PC-3 (cell line): ENCODE measurements at regions not wholly inside any gene's neighbourhood (a gene's known extent, or its start where the extent isn't known, plus 50 kb on each side); places are given as distances from the start of the nearest gene placed in this dataset.

ENCODE experiments used
- ATAC-seq: fragments of 200-7000 bp; cut with Tn5 transposase; 2 replicates; pipeline ENCODE4 v1.9.1; 2020; ENCODE audit warnings: mild to moderate bottlenecking, moderate library complexity
- BruUV-seq: library from RNA; stranded (reverse); fragments of 400-500 nt; replicated peaks from 2 replicates; lab custom pipeline; 2021; lab: Mats Ljungman, UMichigan
- CTCF ChIA-PET: fragments of 300-600 bp; sonication (Branson Sonifier 250); formaldehyde crosslinking; loops from one replicate; lab custom pipeline; 2022; ENCODE audit warnings: antibody characterized with exemption; lab: Charles Lee
- POLR2A ChIA-PET: fragments of 300-600 bp; sonication (Branson Sonifier 250); formaldehyde crosslinking; loops from one replicate; lab custom pipeline; 2022; ENCODE audit warnings: antibody characterized with exemption; ENCODE audit not compliant: unreplicated experiment; lab: Charles Lee
- DNase-seq: peaks from one replicate; pipeline ENCODE4 v3.0.0-alpha.2; 2015
- H2AFZ ChIP-seq: fragments of 300-600 bp; sonication (generic); 2 replicates; pipeline ENCODE4 v1.6.0; 2016; ENCODE audit warnings: antibody characterized with exemption, low read length
- H3F3A ChIP-seq: fragments of 300-600 bp; sonication (generic); one replicate; pipeline ENCODE4 v1.6.0; 2017; ENCODE audit warnings: antibody characterized with exemption, low read length, control low read depth, mild to moderate bottlenecking; ENCODE audit not compliant: unreplicated experiment
- H3K27ac ChIP-seq: fragments of 300-600 bp; sonication (generic); 2 replicates; pipeline ENCODE4 v1.5.1; 2016; ENCODE audit warnings: mild to moderate bottlenecking, low read length
- H3K27me3 ChIP-seq: fragments of 300-600 bp; sonication (generic); 2 replicates; pipeline ENCODE4 v1.6.1; 2016; ENCODE audit warnings: low read length, mixed read lengths
- H3K36me3 ChIP-seq: fragments of 300-600 bp; sonication (generic); 2 replicates; pipeline ENCODE4 v1.6.1; 2016; ENCODE audit warnings: low read depth, mixed run types, low read length, mixed read lengths
- H3K4me1 ChIP-seq: fragments of 300-600 bp; sonication (generic); 2 replicates; pipeline ENCODE4 v1.5.1; 2016; ENCODE audit warnings: low read length; ENCODE audit not compliant: insufficient read depth
- H3K4me2 ChIP-seq: fragments of 300-600 bp; sonication (generic); 2 replicates; pipeline ENCODE4 v1.6.0; 2016; ENCODE audit warnings: low read length
- H3K4me3 ChIP-seq: fragments of 300-600 bp; sonication (generic); 2 replicates; pipeline ENCODE4 v1.5.1; 2016; ENCODE audit warnings: mild to moderate bottlenecking, low read length, mixed read lengths
- H3K79me2 ChIP-seq: fragments of 300-600 bp; sonication (generic); 2 replicates; pipeline ENCODE4 v1.6.1; 2017; ENCODE audit warnings: low read length, mixed read lengths
- H3K9ac ChIP-seq: fragments of 300-600 bp; sonication (generic); 2 replicates; pipeline ENCODE4 v1.6.0; 2016; ENCODE audit warnings: mild to moderate bottlenecking, low read length
- H3K9me2 ChIP-seq: fragments of 300-600 bp; sonication (generic); replicated peaks from 2 replicates; pipeline ENCODE4 v1.6.1; 2016; ENCODE audit warnings: mixed run types, low read length, mixed read lengths
- H3K9me3 ChIP-seq: fragments of 300-600 bp; sonication (generic); 2 replicates; pipeline ENCODE4 v1.6.1; 2016; ENCODE audit warnings: low read length, mixed read lengths
- H4K20me1 ChIP-seq: fragments of 300-600 bp; sonication (generic); 2 replicates; pipeline ENCODE4 v1.6.1; 2016; ENCODE audit warnings: low read length, mixed read lengths
- CTCF ChIP-seq: fragments of 300-600 bp; sonication (generic); conservative IDR thresholded peaks from 2 replicates; pipeline ENCODE4 v1.5.1; 2017; ENCODE audit warnings: antibody characterized with exemption, low read depth, mild to moderate bottlenecking, low read length
- EZH2 ChIP-seq: fragments of 300-600 bp; sonication (generic); IDR thresholded peaks from one replicate; pipeline ENCODE4 v1.6.1; 2017; ENCODE audit warnings: antibody characterized with exemption, mild to moderate bottlenecking, low read length; ENCODE audit not compliant: unreplicated experiment
- EZH2phosphoT487 ChIP-seq: fragments of 300-600 bp; sonication (generic); IDR thresholded peaks from 2 replicates; pipeline ENCODE4 v1.6.1; 2018; ENCODE audit warnings: mild to moderate bottlenecking, antibody characterized with exemption, low read length, borderline replicate concordance
- intact Hi-C: fragments of 100-400 bp; cut with micrococcal nuclease; formaldehyde crosslinking; loops from 2 replicates; pipeline ENCODE4 v1.9.0; 2023

DNA sequence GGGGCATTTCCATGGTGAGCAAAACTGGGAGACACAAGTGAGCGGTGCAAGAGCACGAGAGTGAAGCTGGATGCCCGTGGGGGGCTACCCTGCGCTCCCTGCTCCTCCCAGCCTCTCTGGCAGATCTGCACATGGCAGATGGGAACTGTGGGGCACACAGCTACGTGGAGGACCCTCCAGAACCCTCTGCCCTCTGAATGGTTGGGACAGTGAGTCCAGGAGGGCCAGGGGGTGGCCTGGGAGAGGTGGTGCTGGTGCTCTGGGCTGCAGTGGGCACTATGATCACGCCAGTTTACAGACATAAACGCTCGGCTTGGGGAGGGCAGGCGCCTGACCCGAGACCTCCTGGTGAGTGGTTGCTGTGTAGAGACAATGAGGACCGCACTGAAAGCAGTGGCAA, 205.9 kb downstream of the CTTN start:
- Histone ChIP-seq H3K79me2 (no peaks in the 10 kb centered on the region), H3K9me3 (no peaks in the 10 kb centered on the region), H3F3A (no peaks in the 10 kb centered on the region), H3K4me2 (no peak overlapping the region), H3K4me1 (no peaks in the 10 kb centered on the region), H2AFZ (no peak overlapping the region), H3K9ac (no peak overlapping the region), H4K20me1 (no peaks in the 10 kb centered on the region), H3K27ac (no peak overlapping the region), H3K36me3 (no peaks in the 10 kb centered on the region), H3K4me3 (no peak overlapping the region), H3K27me3 (no peaks in the 10 kb centered on the region), H3K9me2 (no peaks in the 10 kb centered on the region)
- no TSS peak for BruUV-seq
- ChIA-PET CTCF (no interaction called here), POLR2A (no interaction called here)
- intact Hi-C loops: no loop called here
- no peak for DNase-seq
- ATAC-seq: no peak
- TF ChIP-seq EZH2: no peak
- no peak for TF ChIP-seq CTCF
- TF ChIP-seq EZH2phosphoT487: no peak

- DNase-seq (no peak), ATAC-seq (no peak)
- no peaks in the 10 kb centered on the region for H3K4me1 ChIP-seq
- no peaks in the 10 kb centered on the region for H3K36me3 ChIP-seq
- no peak overlapping the region for H3K4me2 ChIP-seq
- no peak for TF ChIP-seq EZH2phosphoT487
- no peak for TF ChIP-seq CTCF
- TF ChIP-seq EZH2: no peak
- H3K9me2 ChIP-seq: no peaks in the 10 kb centered on the region
- no peak overlapping the region for H3K4me3 ChIP-seq
- no peaks in the 10 kb centered on the region for H3K79me2 ChIP-seq
- no peak overlapping the region for H3K27ac ChIP-seq
- no peaks in the 10 kb centered on the region for H4K20me1 ChIP-seq
- no peaks in the 10 kb centered on the region for H3K9me3 ChIP-seq
- H3K9ac ChIP-seq: no peak overlapping the region
- POLR2A ChIA-PET: no interaction called here
- no peaks in the 10 kb centered on the region for H3F3A ChIP-seq
- BruUV-seq: no TSS peak
- no peak overlapping the region for H2AFZ ChIP-seq
- H3K27me3 ChIP-seq: no peaks in the 10 kb centered on the region
- intact Hi-C loops: no loop called here
- CTCF ChIA-PET: no interaction called here
Measured at GRCh38 chr11:70604630-70605467, 206.5 kb downstream of the CTTN start.

DNA sequence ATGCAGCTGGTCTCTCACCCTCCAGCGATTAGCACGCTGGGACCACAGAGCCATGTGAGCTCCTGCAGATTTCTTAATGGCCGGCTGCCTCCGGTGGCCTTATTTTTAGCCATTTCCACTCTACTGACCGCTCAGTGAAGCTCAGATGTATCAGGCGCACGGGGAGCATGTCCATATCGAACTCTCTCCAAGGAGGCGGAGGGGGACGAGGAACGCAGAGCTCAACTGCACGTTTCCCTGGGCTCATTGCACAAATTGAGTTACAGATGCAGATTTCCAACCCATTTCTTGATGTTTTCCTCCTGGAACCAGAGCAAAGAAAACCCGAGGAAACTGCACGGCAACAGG, 207.1 kb downstream of the CTTN start:
- Histone ChIP-seq H3K4me2 (no peak overlapping the region), H3K4me3 (no peak overlapping the region), H3K4me1 (no peaks in the 10 kb centered on the region), H3K79me2 (no peaks in the 10 kb centered on the region), H3K27me3 (no peaks in the 10 kb centered on the region), H3K9me2 (no peaks in the 10 kb centered on the region), H3F3A (no peaks in the 10 kb centered on the region), H3K9ac (no peak overlapping the region), H4K20me1 (no peaks in the 10 kb centered on the region), H3K27ac (no peak overlapping the region), H2AFZ (no peak overlapping the region), H3K36me3 (no peaks in the 10 kb centered on the region), H3K9me3 (no peaks in the 10 kb centered on the region)
- DNase-seq: no peak
- CTCF ChIA-PET: no interaction called here
- POLR2A ChIA-PET: no interaction called here
- no TSS peak for BruUV-seq
- no peak for TF ChIP-seq CTCF
- no peak for TF ChIP-seq EZH2
- TF ChIP-seq EZH2phosphoT487: no peak
- intact Hi-C loops: no loop called here
- no peak for ATAC-seq
